BLaER1 (cell line): ENCODE measurements at regions not wholly inside any gene's neighbourhood (a gene's known extent, or its start where the extent isn't known, plus 50 kb on each side); places are given as distances from the start of the nearest gene placed in this dataset.

Source experiments
- H3K27ac ChIP-seq: shearing (Covaris generic); formaldehyde crosslinking; 2 replicates; pipeline ENCODE4 v1.8.1; 2022
- H3K27me3 ChIP-seq: shearing (Covaris generic); formaldehyde crosslinking; 2 replicates; pipeline ENCODE4 v1.8.1; 2022
- H3K36me3 ChIP-seq: shearing (Covaris generic); formaldehyde crosslinking; 2 replicates; pipeline ENCODE4 v1.8.1; 2022
- H3K4me1 ChIP-seq: shearing (Covaris generic); formaldehyde crosslinking; 2 replicates; pipeline ENCODE4 v1.8.1; 2022
- H3K4me2 ChIP-seq: shearing (Covaris generic); formaldehyde crosslinking; 2 replicates; pipeline ENCODE4 v1.8.1; 2022
- H3K4me3 ChIP-seq: shearing (Covaris generic); formaldehyde crosslinking; 2 replicates; pipeline ENCODE4 v1.8.1; 2022
- H3K9ac ChIP-seq: shearing (Covaris generic); formaldehyde crosslinking; 2 replicates; pipeline ENCODE4 v1.8.1; 2022
- H3K9me3 ChIP-seq: shearing (Covaris generic); formaldehyde crosslinking; 2 replicates; pipeline ENCODE4 v1.8.1; 2022
- H4K20me1 ChIP-seq: shearing (Covaris generic); formaldehyde crosslinking; 2 replicates; pipeline ENCODE4 v1.8.1; 2022
- Cebpa-rat ChIP-seq: shearing (Covaris generic); IDR thresholded peaks from 2 replicates; pipeline ENCODE4 v1.8.1; 2022

GRCh38 chr2:237170020-237170419, 84.3 kb downstream of the COPS8 start:
- Histone ChIP-seq H3K27me3 (no peaks in the 10 kb centered on the region), H3K4me1 (no peaks in the 10 kb centered on the region), H3K9ac (no peak overlapping the region), H4K20me1 (no peaks in the 10 kb centered on the region), H3K9me3 (peaks cover 20% of the 10 kb centered on the region), H3K27ac (no peak overlapping the region), H3K4me3 (no peak overlapping the region), H3K4me2 (no peak overlapping the region), H3K36me3 (no peaks in the 10 kb centered on the region)
- no peak for TF ChIP-seq Cebpa-rat

GRCh38 chr2:237171396-237171795, 85.7 kb downstream of the COPS8 start:
- Histone ChIP-seq H3K4me2 (no peak overlapping the region), H3K27me3 (no peaks in the 10 kb centered on the region), H3K4me1 (no peaks in the 10 kb centered on the region), H3K36me3 (no peaks in the 10 kb centered on the region), H3K9ac (no peak overlapping the region), H3K27ac (no peak overlapping the region), H3K4me3 (no peak overlapping the region), H4K20me1 (no peaks in the 10 kb centered on the region), H3K9me3 (peaks cover 20% of the 10 kb centered on the region)
- peak; percentile 24; the same call in 1 of the 2 replicates for TF ChIP-seq Cebpa-rat

- no peak; the same call in 1 of the 2 replicates for TF ChIP-seq Cebpa-rat
- no peaks in the 10 kb centered on the region for H3K36me3 ChIP-seq
- peaks cover 20% of the 10 kb centered on the region for H3K9me3 ChIP-seq
- H3K27me3 ChIP-seq, result no peaks in the 10 kb centered on the region
- no peak overlapping the region for H3K27ac ChIP-seq
- no peak overlapping the region for H3K4me3 ChIP-seq
- H3K4me1 ChIP-seq, result no peaks in the 10 kb centered on the region
- H3K4me2 ChIP-seq, result no peak overlapping the region
- no peaks in the 10 kb centered on the region for H4K20me1 ChIP-seq
- H3K9ac ChIP-seq, result no peak overlapping the region
Observed at GRCh38 chr2:237171881-237172280, 86.2 kb downstream of the COPS8 start.

- Histone ChIP-seq H3K27me3 (no peaks in the 10 kb centered on the region), H3K27ac (no peak overlapping the region), H3K9me3 (peaks cover 6% of the 10 kb centered on the region; the same call in 1 of the 2 replicates), H3K4me3 (no peak overlapping the region), H3K4me2 (no peak overlapping the region), H4K20me1 (no peaks in the 10 kb centered on the region), H3K9ac (no peak overlapping the region), H3K36me3 (no peaks in the 10 kb centered on the region), H3K4me1 (no peaks in the 10 kb centered on the region)
- no peak for TF ChIP-seq Cebpa-rat
Observed at GRCh38 chr2:237177052-237177451, 91.4 kb downstream of the COPS8 start.

GRCh38 chr2:237177986-237178385, 92.3 kb downstream of the COPS8 start:
- Histone ChIP-seq H3K4me2 (no peak overlapping the region), H3K4me1 (no peaks in the 10 kb centered on the region), H3K27me3 (no peaks in the 10 kb centered on the region), H3K9ac (no peak overlapping the region), H3K9me3 (peaks cover 6% of the 10 kb centered on the region; the same call in 1 of the 2 replicates), H3K4me3 (no peak overlapping the region), H3K36me3 (no peaks in the 10 kb centered on the region), H3K27ac (no peak overlapping the region), H4K20me1 (no peaks in the 10 kb centered on the region)
- TF ChIP-seq Cebpa-rat, result no peak

- Histone ChIP-seq H3K36me3 (no peaks in the 10 kb centered on the region), H3K9me3 (peaks cover 6% of the 10 kb centered on the region; the same call in 1 of the 2 replicates), H3K27me3 (no peaks in the 10 kb centered on the region), H3K9ac (no peak overlapping the region), H3K4me2 (no peak overlapping the region), H3K4me1 (no peaks in the 10 kb centered on the region), H3K4me3 (no peak overlapping the region), H3K27ac (no peak overlapping the region), H4K20me1 (no peaks in the 10 kb centered on the region)
- TF ChIP-seq Cebpa-rat, result no peak
Observed at GRCh38 chr2:237178396-237178795, 92.7 kb downstream of the COPS8 start.

DNA sequence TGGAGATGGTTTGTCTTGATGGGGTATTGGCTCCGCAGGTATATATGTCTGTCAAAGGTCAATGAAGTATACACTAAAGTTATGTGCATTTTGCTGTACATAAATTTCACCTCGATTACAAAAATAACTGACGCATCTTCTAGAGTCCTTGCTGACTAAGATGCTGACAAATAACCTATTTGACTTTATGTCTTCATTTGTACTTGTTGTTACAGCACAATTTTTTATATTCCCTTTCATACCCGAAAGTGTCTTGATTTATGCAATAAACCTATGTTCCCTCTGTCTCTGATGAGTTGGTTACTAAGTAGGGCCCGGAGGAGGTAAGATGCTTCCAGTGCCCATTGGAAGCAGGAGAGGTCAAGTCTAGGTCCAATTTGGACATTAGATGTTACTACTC, 93.5 kb downstream of the COPS8 start:
- Histone ChIP-seq H3K4me1 (no peaks in the 10 kb centered on the region), H3K4me3 (no peak overlapping the region), H3K27me3 (no peaks in the 10 kb centered on the region), H3K9ac (no peak overlapping the region), H4K20me1 (no peaks in the 10 kb centered on the region), H3K36me3 (no peaks in the 10 kb centered on the region), H3K4me2 (no peak overlapping the region), H3K9me3 (0 out of 2 replicates have a peak, but pooled peaks cover under 1% of the 10 kb centered on the region), H3K27ac (no peak overlapping the region)
- no peak for TF ChIP-seq Cebpa-rat

- TF ChIP-seq Cebpa-rat, result no peak
Observed at GRCh38 chr2:237180187-237180586, 94.5 kb downstream of the COPS8 start.

GRCh38 chr2:237180987-237181386, 95.3 kb downstream of the COPS8 start:
- no peaks in the 10 kb centered on the region for H3K9me3 ChIP-seq
- no peaks in the 10 kb centered on the region for H3K27me3 ChIP-seq
- no peak overlapping the region for H3K4me3 ChIP-seq
- no peak overlapping the region for H3K27ac ChIP-seq
- no peaks in the 10 kb centered on the region for H3K4me1 ChIP-seq
- no peak overlapping the region for H3K4me2 ChIP-seq
- no peak overlapping the region for H3K9ac ChIP-seq
- TF ChIP-seq Cebpa-rat, result no peak
- no peaks in the 10 kb centered on the region for H4K20me1 ChIP-seq
- H3K36me3 ChIP-seq, result no peaks in the 10 kb centered on the region

More at GRCh38 chr2:237180187-237180586, 94.5 kb downstream of the COPS8 start:
- Histone ChIP-seq H3K27me3 (no peaks in the 10 kb centered on the region), H4K20me1 (no peaks in the 10 kb centered on the region), H3K4me2 (no peak overlapping the region), H3K36me3 (no peaks in the 10 kb centered on the region), H3K9ac (no peak overlapping the region), H3K27ac (no peak overlapping the region), H3K4me3 (no peak overlapping the region), H3K9me3 (no peaks in the 10 kb centered on the region), H3K4me1 (no peaks in the 10 kb centered on the region)

DNA sequence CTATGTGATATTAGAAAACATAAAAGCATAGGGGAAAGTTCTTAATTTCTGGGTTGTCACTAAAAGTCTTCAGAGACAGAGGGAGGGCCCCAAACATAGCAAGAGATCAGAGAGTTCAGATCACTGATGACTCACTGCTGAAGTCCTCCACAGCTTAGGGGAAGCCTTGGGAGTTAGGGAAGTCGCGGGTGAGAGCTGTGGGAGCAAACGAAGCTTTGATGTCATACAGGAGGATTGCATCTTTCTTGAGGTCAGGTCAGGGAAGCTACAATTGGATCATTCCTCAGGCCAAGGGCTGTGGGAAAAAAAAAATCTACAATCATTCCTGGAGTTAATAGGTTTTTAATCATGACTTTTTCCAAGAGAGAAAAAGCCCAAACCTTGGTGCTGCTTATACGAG, 96.2 kb downstream of the COPS8 start:
- Histone ChIP-seq H3K9me3 (no peaks in the 10 kb centered on the region), H3K27me3 (no peaks in the 10 kb centered on the region), H3K36me3 (no peaks in the 10 kb centered on the region), H3K9ac (no peak overlapping the region), H3K4me2 (no peak overlapping the region), H3K4me3 (no peak overlapping the region), H3K27ac (no peak overlapping the region), H3K4me1 (no peaks in the 10 kb centered on the region), H4K20me1 (no peaks in the 10 kb centered on the region)
- TF ChIP-seq Cebpa-rat, result no peak
